SK-N-MC (cell line): ENCODE measurements at regions not wholly inside any gene's neighbourhood (a gene's known extent, or its start where the extent isn't known, plus 50 kb on each side); places are given as distances from the start of the nearest gene placed in this dataset.

Experiments used
- DNase-seq: peaks from one replicate; pipeline ENCODE4 v3.0.0-alpha.2; 2011; ENCODE audit warnings: low read depth, low spot score
- H3K27ac ChIP-seq: fragments of 200-600 bp; sonication (generic); 2 replicates; pipeline ENCODE4 v1.5.1; 2016; ENCODE audit warnings: mixed run types
- H3K36me3 ChIP-seq: fragments of 200-600 bp; sonication (generic); 2 replicates; pipeline ENCODE4 v1.6.1; 2017; ENCODE audit warnings: antibody characterized with exemption, low read length, mixed read lengths; ENCODE audit not compliant: insufficient read depth
- H3K4me3 ChIP-seq: fragments of 200-600 bp; sonication (generic); 2 replicates; pipeline ENCODE4 v1.5.1; 2016
- H3K9ac ChIP-seq: fragments of 200-600 bp; sonication (generic); 2 replicates; pipeline ENCODE4 v1.8.0; 2017; ENCODE audit warnings: mixed run types, mixed read lengths; ENCODE audit not compliant: insufficient read length
- H3K9me3 ChIP-seq: fragments of 200-600 bp; sonication (generic); 2 replicates; pipeline ENCODE4 v1.6.1; 2017; ENCODE audit warnings: low read depth, mild to moderate bottlenecking, antibody characterized with exemption, low read length, moderate library complexity, mixed read lengths
- EZH2 ChIP-seq: fragments of 200-600 bp; sonication (generic); IDR thresholded peaks from one replicate; pipeline ENCODE4 v1.6.1; 2017; ENCODE audit warnings: antibody characterized with exemption
- FOXP2 ChIP-seq: optimal IDR thresholded peaks from 2 replicates; pipeline ENCODE3; 2011; ENCODE audit warnings: mild to moderate bottlenecking, moderate library complexity; ENCODE audit not compliant: insufficient read depth; ENCODE audit errors: extremely low read length, control extremely low read depth
- POLR2AphosphoS5 ChIP-seq: IDR thresholded peaks from 2 replicates; pipeline ENCODE4 v1.6.1; 2012; ENCODE audit warnings: mild to moderate bottlenecking, low read depth, low read length, borderline replicate concordance

DNA sequence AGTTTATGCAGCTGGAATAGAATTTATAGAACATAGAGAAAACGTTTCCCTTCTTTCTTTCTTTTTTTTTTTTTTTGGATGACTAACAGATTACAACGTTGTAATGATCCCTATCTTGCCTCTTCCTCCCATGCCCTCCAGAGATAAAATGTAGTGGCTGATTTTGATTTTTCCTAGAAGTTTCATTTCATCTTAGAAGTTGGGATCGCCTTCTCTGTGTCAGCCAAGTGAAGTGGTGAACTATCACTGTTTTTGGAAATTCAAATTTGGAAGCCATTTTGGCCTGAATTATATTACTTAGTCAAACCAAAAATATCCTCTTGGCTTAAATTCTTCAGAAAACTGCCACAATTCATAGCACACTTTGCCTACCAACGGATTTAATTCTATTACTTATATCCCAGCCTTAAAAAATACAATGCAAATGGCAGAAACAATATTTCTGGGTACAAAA is 1025.5 kb upstream of the NR2F2 start:
- H3K4me3 ChIP-seq: no peak overlapping the region
- DNase-seq: no peak
- H3K36me3 ChIP-seq: no peaks in the 10 kb centered on the region
- H3K9ac ChIP-seq: no peak overlapping the region
- no peak for TF ChIP-seq POLR2AphosphoS5
- TF ChIP-seq EZH2: no peak
- no peak for TF ChIP-seq FOXP2
- H3K9me3 ChIP-seq: peaks cover 4% of the 10 kb centered on the region; the same call in 1 of the 2 replicates
- H3K27ac ChIP-seq: no peak overlapping the region

DNA sequence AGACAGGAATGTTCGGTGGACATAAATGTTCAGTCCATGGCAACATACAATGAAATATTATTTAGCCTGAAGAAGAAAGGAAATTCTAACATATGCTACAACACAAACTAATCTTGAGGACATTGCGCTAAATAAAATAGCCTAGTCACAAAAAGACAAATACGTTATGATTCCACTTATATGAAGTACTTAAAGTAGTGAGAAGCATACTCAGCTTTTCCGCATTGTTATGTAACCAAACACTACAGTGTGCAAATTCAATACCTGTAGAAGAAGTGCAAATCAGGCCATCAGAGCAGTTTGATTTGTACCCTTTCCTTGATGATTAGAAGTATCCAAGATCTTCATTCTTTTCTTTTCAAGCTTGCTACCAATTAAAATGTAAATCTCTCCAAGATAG is 1023.4 kb upstream of the NR2F2 start:
- no peak for DNase-seq
- TF ChIP-seq FOXP2 (no peak), POLR2AphosphoS5 (no peak), EZH2 (no peak)
- Histone ChIP-seq H3K36me3 (no peaks in the 10 kb centered on the region), H3K9ac (no peak overlapping the region), H3K27ac (no peak overlapping the region), H3K4me3 (no peak overlapping the region), H3K9me3 (no peaks in the 10 kb centered on the region)

DNA sequence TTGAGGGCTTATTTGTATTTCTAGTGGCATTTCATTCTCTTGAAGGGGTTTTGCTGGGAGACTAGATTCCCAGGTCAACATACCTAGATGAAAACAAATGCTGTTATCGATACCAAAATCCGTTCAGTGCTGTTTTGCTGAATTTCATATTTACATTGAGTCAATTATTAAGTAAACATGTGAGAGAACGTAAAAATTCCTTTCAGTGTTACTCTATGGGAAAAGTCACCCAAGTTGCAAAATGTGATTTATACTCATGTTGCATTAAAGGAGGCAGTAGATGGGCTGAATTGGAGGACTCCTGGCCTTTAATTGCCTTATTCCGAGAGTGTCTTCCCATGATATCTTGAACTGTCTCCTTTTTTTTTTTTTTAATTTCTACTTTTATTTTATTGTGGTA is 1011.3 kb upstream of the NR2F2 start:
- no peaks in the 10 kb centered on the region for H3K9me3 ChIP-seq
- TF ChIP-seq POLR2AphosphoS5: no peak
- no peak for TF ChIP-seq EZH2
- TF ChIP-seq FOXP2: no peak
- H3K4me3 ChIP-seq: no peak overlapping the region
- no peak overlapping the region for H3K27ac ChIP-seq
- no peak overlapping the region for H3K9ac ChIP-seq
- DNase-seq: no peak
- no peaks in the 10 kb centered on the region for H3K36me3 ChIP-seq

DNA sequence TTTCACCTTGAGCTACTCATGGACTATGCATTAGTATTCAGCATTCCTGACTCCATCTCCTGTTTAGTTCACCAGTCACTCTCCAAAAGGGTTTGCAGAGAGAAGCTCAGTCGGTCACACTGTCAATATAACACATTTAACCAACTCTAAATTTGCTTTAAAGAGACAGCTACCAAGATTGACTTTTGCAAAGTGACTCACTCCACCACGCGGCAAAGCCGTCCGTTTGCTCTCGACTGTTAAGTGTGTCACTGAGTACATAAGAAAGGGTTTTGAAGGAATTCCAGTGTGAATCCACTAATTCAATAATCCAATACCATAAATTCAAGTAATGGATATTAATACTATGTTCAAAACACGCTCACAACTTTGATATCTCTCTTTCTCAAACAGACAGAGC is 1006.7 kb upstream of the NR2F2 start:
- no peak overlapping the region for H3K27ac ChIP-seq
- no peaks in the 10 kb centered on the region for H3K9me3 ChIP-seq
- no peak overlapping the region for H3K9ac ChIP-seq
- H3K4me3 ChIP-seq: no peak overlapping the region
- H3K36me3 ChIP-seq: no peaks in the 10 kb centered on the region
- TF ChIP-seq EZH2 (no peak), FOXP2 (no peak), POLR2AphosphoS5 (no peak)
- DNase-seq: no peak

DNA sequence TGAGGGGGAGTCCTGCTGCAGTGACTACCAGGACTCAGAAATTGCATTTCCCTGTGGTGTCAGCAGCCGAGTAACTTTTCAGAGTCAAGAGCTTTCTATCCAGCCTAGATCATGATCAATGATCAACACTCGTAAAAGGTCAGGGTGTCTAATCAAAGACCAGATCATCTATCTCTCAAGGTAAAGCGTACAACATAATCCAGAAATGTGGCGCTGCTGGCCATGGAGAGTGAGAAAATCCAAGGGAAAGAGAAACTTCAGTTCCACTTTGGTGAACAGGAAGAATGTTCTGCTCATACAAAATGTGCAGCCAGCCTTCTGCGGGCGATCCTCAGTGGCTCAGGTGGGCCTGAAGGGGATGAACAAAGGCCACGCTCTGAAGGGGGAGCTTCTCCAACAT is 1005.8 kb upstream of the NR2F2 start:
- no peak for TF ChIP-seq EZH2
- no peaks in the 10 kb centered on the region for H3K36me3 ChIP-seq
- no peaks in the 10 kb centered on the region for H3K9me3 ChIP-seq
- H3K9ac ChIP-seq: no peak overlapping the region
- no peak overlapping the region for H3K27ac ChIP-seq
- no peak for DNase-seq
- H3K4me3 ChIP-seq: no peak overlapping the region

DNA sequence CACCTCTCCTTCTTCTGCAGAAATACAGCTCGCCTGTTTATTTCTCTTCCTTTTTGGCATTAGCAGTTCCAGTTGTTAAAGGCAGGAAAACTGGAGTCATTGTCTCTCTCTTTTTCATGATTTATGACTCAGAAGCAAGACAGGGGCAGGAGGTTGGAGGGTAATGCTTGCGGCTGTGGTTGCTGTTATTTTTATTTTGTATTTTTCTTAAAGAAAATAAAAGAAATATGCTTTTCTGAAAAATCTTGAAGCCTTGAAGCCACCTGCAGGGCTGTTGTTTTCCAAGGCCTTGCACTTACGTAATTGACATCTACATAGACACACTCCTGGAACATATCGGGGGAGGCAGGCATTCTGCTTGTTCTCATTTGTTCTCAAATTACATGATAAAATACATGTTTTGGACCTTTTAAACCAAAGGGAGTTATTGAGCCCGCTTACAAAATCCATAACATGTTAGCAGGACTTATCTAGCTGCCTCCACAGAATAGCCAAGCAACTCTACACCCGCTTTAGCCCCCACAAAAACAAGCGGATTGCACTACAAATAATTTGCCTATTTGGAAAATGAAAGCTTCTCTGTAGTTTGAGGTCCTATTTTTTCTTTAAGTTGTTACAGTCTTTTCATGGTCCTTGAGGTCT is 1004.6 kb upstream of the NR2F2 start:
- H3K9ac ChIP-seq: no peak overlapping the region
- H3K4me3 ChIP-seq: no peak overlapping the region
- H3K9me3 ChIP-seq: no peaks in the 10 kb centered on the region
- H3K36me3 ChIP-seq: no peaks in the 10 kb centered on the region
- DNase-seq: no peak
- TF ChIP-seq EZH2 (no peak), POLR2AphosphoS5 (no peak), FOXP2 (no peak)
- H3K27ac ChIP-seq: no peak overlapping the region

DNA sequence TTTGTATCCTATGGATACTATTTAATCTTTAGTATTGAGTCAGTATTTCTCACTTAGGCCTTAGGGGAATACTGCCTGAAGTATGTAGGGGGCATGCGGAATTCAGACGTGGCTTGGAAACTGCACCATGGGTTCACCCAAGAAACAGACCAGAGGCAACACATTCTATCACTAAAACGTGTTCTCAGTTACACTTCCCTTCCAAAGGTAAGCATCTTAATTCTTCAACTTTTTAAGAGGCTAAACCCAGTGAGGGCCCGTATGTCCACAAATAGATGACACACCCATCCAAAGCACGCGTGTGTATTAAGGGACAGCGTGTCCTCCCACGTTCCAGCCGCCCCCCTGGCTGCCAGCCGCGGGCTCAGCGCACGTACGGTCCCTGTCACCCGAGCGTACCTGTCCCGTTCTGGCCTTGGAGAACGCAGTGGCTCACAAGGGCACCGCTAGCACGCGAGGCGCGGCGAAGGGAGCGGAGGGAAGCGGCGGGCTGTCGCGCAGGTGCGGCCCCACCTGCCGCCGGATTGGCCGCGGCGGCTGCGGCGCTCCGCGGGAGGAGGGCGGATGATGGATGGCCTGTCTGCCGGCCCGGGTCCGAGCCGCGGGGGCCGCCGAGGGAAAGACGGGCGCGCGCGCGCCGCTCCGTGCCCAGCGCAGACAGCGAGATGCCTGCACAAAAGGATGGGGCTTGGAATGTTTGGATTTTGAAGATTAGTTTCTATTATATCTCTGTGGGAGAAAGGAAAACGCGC is 1003.9 kb upstream of the NR2F2 start:
- no peak overlapping the region for H3K4me3 ChIP-seq
- no peak for DNase-seq

DNA sequence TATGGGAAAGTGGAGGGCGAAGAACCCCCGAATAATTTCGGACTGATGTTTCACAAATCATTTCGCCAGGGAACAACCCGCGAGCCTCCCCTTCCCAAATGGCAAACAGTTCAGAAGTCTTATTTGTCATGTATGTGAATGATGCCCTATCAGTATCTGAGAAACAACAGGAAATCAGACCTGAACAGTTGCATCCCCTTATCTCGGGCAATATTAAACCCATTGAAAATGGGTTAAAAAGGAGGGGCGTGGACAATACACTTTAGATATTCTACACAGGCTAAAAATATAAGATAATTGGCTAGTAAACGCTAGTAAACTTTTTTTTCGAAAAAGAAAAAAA is 1003.3 kb upstream of the NR2F2 start:
- Histone ChIP-seq H3K36me3 (no peaks in the 10 kb centered on the region), H3K27ac (no peak overlapping the region), H3K9ac (no peak overlapping the region), H3K9me3 (no peaks in the 10 kb centered on the region), H3K4me3 (no peak overlapping the region)
- no peak for DNase-seq
- TF ChIP-seq POLR2AphosphoS5 (no peak), EZH2 (no peak), FOXP2 (no peak)

More for the DNA sequence above, 1003.9 kb upstream of the NR2F2 start:
- Histone ChIP-seq H3K36me3 (no peaks in the 10 kb centered on the region), H3K27ac (no peak overlapping the region), H3K9me3 (no peaks in the 10 kb centered on the region), H3K9ac (no peak overlapping the region)
- no peak for TF ChIP-seq POLR2AphosphoS5
- no peak for TF ChIP-seq EZH2
- no peak for TF ChIP-seq FOXP2
